ENCODE measurements at regions not wholly inside any gene's neighbourhood (a gene's known extent, or its start where the extent isn't known, plus 50 kb on each side); places are given as distances from the start of the nearest gene placed in this dataset.
A peak's percentile ranks its signal among the peaks of the same experiment; 100 is the strongest.
"Not testable (repeated sequence)": the region's sequence is repeated elsewhere in the genome, so short reads cannot be mapped to it uniquely, and the experiment has no call there.

- not testable (repeated sequence) for DNase-seq (ENCODE audit: low spot score)
Observed at GRCh38 chr14:97148021-97148420, 350.8 kb downstream of the VRK1 start.

DNA sequence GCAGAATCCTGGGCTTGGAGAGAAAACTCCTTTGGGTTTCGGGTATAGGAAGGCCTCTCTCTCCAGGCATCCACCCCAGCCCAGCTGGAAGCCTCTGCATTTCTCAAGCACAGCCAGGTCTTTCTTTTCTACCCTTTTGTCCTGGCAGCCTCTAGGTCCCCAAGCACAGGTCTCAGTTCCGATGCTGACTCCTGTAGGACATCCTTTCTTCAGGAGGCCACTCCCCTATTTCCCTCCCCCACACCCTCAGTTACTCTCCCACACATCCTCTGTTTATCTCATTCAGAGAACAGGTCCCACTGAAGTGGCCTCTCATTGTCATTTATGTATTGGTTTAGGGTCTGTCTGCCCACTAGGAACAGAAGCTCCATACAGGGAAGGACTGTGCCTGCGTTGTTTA lies 352.6 kb downstream of the VRK1 start:
- no peak for DNase-seq (ENCODE audit: low spot score)

GRCh38 chr14:97153527-97153926 lies 356.3 kb downstream of the VRK1 start:
- DNase-seq (ENCODE audit: low spot score): no peak

DNA sequence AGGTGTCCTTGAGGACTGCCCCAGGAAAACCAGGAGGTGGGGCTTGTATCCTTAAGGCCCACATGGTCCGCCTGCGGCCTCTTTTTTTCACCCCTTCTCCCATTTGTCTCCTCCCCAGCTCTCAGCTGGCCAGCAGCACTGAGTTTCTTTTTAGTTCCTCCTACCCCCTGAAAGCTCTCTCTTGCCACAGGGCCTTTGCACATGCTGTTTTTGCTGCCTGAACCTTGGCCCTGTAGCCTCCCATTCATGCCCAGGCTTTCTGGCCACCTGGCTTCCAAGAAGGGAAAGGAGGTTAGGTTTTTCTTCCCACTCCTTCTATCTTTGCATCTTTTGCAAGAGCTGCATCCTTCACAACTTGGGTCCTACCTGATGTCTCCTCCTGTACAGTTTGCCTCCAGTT lies 358.1 kb downstream of the VRK1 start:
- no peak for DNase-seq (ENCODE audit: low spot score)

- no peak for DNase-seq (ENCODE audit: low spot score)
Observed at GRCh38 chr14:97155814-97156213, 358.6 kb downstream of the VRK1 start.

DNA sequence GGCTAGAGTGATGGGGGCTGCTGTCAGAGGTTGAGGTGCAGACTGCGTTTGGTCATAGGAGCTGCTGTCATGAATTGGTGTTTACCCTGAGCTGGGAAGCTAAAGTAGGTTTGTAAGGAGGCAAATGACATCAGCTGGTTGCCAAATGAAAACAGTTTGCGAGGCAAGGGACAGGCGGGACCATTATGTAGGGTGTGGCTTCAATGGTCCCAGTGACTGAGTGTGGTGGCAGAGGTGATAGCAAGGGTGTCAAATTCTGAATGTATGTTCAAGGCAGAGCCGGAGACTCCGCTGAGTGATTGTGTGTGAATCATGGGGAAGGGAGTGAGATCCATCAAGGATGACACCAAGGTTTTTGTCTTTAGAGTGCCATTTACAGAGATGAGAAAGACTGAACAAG lies 359.5 kb downstream of the VRK1 start:
- DNase-seq (ENCODE audit: low spot score): no peak

- no peak for DNase-seq (ENCODE audit: low spot score)
Observed at GRCh38 chr14:97158102-97158501, 360.9 kb downstream of the VRK1 start.

- no peak for DNase-seq (ENCODE audit: low spot score)
Observed at GRCh38 chr14:97159124-97159523, 361.9 kb downstream of the VRK1 start.

DNA sequence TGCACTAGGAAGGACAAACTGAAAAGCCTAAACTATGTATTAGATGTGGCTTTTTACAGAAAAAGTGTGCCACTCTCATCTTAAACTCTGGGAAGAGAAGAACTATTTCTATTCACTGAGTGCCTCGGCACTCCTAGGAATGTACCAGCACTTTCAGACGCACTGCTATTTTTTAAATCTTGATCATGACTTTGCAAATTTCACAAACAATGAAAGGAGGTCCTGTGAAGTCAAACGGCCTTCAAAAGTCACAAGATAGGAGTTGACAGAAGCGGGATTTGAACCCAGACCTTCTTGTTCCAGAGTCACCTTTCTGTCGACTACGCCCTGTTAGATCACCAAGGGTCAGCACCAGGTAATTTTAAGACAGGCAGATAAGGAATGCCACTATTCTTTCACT lies 365.4 kb downstream of the VRK1 start:
- DNase-seq (ENCODE audit: low spot score): no peak

DNA sequence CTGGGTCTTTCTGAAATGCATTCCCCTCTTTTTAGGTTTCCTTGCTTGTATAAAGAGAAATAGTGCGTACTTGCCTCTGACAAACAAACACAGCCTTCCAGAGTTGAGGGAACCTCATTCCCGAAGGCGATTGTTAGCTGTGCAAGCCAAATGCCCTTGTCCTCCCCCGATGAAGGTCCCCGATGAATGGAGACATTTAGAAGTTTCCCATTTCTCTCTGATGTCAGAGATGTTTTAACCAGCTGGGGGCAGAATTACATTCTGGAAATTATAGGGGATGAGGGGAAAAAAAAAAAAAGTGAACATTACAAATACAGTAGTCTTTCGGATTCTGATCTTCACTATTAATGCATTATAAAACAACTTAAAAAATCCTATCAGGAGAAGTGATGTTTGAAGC lies 366.8 kb downstream of the VRK1 start:
- DNase-seq (ENCODE audit: low spot score): peak; percentile 14

- no peak for DNase-seq (ENCODE audit: low spot score)
Observed at GRCh38 chr14:97166497-97166896, 369.3 kb downstream of the VRK1 start.

GRCh38 chr14:97167577-97167976 lies 370.4 kb downstream of the VRK1 start:
- not testable (repeated sequence) for DNase-seq (ENCODE audit: low spot score)

DNA sequence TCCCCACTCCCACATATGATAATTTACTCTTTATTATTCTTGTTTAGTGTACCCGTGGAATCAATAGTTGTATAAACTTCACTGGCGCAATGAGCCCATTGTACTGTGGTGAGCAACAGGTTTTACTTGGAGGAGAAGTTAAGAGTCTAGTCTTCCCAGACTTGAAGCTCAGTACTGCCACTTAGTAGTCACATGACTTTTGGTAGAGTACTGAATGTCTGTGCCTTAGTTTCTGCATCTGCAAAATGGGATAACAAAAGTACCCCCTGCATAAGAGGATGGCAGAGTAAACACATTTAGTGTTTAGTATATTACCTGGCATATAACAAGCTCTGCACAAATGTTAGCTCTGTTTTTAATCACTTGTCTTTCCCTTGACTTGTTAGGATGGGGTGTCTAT lies 375.5 kb downstream of the VRK1 start:
- DNase-seq (ENCODE audit: low spot score): no peak

GRCh38 chr14:97177016-97177415 lies 379.8 kb downstream of the VRK1 start:
- peak; percentile 32 for DNase-seq (ENCODE audit: low spot score)

GRCh38 chr14:97177635-97178034 lies 380.5 kb downstream of the VRK1 start:
- DNase-seq (ENCODE audit: low spot score): no peak

DNA sequence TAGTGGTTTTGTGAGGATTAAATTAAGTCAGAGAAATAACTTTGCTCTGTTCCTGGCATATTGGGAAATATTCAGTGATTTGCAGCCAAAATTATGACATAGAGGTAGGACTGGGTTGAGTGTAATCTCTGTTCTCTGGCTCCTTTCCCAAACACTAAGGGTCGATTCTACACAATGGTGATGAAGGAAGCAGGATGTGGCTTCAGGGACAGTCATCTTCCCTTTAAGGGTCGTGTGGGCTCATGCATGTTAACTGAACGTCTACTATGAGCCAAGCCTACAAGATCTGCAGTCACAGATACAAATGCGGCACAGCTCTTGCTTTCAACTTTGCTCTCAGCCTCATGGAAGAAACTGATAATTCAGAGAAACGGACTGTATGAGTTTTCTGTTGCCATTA lies 381.6 kb downstream of the VRK1 start:
- DNase-seq (ENCODE audit: low spot score): no peak

GRCh38 chr14:97179573-97179972 lies 382.4 kb downstream of the VRK1 start:
- no peak for DNase-seq (ENCODE audit: low spot score)

DNA sequence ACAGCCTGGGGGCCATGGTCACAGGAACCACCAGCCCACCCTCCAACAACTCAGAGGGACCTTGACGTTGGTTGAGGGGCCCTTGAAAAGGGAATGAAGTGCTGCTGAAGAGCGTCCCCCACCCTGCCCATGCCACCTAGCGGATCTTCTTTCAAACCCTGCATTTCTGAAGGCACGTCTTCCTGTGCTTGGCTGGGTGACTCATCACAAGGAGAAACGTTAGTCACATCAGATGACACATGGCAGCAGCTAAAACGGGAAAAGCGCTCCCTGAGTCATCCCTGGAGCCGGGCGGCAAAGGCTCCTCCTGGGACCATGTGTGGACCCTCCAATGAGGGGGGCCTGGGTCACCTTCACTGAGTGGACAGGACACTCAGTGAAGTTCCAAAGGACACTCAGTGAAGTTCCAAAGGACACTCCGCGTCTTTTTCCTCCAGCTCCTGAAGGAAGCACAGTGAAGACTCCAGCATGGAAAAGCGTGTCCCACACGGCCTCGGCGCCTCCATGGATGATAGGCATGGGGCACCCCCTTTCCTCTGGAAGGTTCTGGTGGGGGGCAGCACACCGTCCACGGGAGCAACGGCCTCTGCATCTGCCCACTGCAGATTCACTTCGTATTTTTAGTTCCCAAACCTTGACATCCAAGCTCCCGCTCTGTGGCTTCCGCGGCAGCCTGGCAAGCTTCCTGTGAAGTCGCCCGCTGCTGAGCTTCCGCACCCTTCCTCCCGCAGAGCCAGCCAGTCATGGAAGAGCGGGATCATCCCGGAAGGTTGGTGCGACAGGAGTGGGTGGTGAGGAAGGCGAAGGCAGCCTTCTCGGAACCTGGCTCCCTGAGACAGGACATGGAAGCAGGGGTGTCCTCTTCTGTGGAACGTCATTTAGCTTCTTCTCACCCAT lies 383.4 kb downstream of the VRK1 start:
- peak; percentile 65 for DNase-seq (ENCODE audit: low spot score)

DNA sequence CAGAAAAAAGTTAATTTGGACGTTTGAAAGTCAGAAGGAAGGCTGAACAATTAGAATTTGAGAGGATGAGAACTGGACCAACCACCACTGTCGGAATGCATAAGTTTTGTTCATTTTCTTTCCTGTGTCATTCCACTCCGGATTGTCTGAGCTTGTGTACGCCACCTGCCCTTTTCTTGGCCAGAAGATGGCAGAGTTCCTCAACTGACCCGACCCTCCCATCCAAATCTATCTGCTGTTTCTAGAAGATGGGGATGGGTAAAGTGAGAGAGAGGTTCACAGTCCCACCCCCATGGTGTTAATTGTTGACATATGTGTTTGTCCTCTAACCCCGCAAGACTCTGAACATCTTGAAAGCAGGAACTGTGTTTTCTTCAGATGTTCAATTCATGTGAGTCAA lies 388.0 kb downstream of the VRK1 start:
- peak; percentile 17 for DNase-seq (ENCODE audit: low spot score)

- no peak for DNase-seq (ENCODE audit: low spot score)
Observed at GRCh38 chr14:97187916-97188315, 390.7 kb downstream of the VRK1 start.

- no peak for DNase-seq (ENCODE audit: low spot score)
Observed at GRCh38 chr14:97196336-97196735, 399.2 kb downstream of the VRK1 start.

DNA sequence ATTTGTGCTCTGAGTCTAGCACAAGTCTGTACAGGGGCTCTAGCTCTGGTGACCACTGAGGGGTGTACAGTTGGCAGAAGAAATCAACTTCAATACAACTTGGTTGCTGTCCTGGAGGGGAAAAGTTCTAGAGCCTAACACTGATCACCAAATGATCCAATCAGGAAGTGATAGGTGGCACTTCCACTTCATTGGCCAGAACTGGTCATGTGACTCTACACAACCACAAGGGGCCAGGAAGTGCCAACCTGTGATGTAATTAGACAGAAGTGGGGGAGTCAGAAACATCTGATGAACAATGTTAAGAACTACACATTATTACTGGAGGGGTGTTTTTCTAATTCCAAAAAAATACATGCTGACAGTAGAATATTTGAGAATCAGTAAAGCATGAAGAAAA lies 401.6 kb downstream of the VRK1 start:
- no peak for DNase-seq (ENCODE audit: low spot score)

GRCh38 chr14:97200245-97200644 lies 403.1 kb downstream of the VRK1 start:
- no peak for DNase-seq (ENCODE audit: low spot score)

DNA sequence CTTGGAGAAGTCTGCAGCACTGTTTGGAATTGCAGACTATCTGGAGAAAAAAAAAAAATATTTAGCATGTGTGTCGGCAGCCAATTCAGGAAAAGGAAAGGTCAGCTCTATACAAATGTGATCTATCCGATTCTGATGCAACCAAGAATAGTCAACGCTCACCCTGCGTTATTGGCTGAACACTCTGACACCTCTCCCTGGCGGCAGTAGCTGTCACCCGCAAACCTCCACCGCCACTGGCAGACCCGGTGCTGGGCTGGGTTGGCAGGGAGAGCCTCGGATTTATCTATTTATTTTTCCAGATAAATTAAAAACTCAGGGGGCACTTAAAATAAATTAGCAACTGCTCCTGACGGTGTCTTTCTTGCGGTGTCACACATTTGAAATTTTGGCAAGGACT lies 409.7 kb downstream of the VRK1 start:
- DNase-seq (ENCODE audit: low spot score): peak; percentile 9
